ENCODE measurements at regions not wholly inside any gene's neighbourhood (a gene's known extent, or its start where the extent isn't known, plus 50 kb on each side); places are given as distances from the start of the nearest gene placed in this dataset.

DNA sequence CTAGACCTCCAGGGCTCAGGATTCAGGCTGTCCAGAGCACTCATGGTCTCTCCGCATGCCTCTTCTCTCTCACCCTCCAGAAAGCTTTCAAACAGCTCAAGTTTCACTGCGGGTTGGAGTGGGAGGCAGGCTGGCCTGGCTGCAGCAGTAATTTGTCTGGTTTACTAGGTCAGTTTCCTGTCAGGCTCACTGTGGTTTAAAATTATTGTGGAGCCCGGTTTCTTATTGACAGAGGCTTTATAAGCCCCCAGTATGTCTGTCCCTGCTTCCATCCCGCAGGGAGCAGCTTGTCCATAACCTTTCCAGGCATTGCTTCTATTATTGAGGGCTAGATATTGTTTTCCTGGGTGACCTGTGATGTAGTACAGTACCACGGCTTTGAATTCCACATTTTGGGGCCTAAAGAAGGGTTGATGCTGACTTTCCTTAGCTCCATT, 235.3 kb upstream of the SORL1-AS1 start:
- H3K36me3 Mint-ChIP-seq (ENCODE audit: low read depth) = no peaks in the 10 kb centered on the region
- TF ChIP-seq, protein P1, sequence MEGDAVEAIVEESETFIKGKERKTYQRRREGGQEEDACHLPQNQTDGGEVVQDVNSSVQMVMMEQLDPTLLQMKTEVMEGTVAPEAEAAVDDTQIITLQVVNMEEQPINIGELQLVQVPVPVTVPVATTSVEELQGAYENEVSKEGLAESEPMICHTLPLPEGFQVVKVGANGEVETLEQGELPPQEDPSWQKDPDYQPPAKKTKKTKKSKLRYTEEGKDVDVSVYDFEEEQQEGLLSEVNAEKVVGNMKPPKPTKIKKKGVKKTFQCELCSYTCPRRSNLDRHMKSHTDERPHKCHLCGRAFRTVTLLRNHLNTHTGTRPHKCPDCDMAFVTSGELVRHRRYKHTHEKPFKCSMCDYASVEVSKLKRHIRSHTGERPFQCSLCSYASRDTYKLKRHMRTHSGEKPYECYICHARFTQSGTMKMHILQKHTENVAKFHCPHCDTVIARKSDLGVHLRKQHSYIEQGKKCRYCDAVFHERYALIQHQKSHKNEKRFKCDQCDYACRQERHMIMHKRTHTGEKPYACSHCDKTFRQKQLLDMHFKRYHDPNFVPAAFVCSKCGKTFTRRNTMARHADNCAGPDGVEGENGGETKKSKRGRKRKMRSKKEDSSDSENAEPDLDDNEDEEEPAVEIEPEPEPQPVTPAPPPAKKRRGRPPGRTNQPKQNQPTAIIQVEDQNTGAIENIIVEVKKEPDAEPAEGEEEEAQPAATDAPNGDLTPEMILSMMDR (IDR thresholded peaks at IDR 0.05) = no peak
- ChIA-PET CTCF (no interaction called here), POLR2A (no interaction called here)
- no peak overlapping the region for H3K27ac Mint-ChIP-seq
- intact Hi-C loops (cut with micrococcal nuclease) = no loop called here
- ATAC-seq (ENCODE audit: low read depth) (no peak), DNase-seq (no peak)
- no peaks in the 10 kb centered on the region for H3K9me3 Mint-ChIP-seq
- H3K27me3 Mint-ChIP-seq = peaks cover 20% of the 10 kb centered on the region
- no peak overlapping the region for H3K4me3 Mint-ChIP-seq
- H3K4me1 Mint-ChIP-seq = no peaks in the 10 kb centered on the region

DNA sequence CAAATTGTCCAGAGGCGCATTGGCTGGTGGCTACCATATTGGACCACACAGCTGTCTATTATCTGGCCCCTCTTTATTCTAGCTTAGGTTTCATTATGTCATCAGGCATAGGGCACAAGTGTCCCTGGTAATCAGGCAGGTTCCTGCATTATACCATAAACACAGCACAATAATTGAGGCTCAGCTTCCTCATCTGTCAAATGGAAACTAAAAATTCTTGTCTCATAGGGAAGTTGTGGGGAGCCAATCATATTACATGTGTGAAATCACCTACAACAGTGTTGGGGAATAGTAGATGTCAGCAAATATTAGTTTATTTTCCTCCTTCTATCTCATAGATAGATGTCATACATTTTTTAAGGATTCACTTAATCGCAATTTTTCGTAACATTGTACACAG, 231.0 kb upstream of the SORL1-AS1 start:
- DNase-seq (no peak), ATAC-seq (ENCODE audit: low read depth) (no peak)
- TF ChIP-seq, protein P1 (IDR thresholded peaks at IDR 0.05) = no peak
- Mint-ChIP-seq H3K36me3 (ENCODE audit: low read depth) (no peaks in the 10 kb centered on the region), H3K27me3 (peaks cover 16% of the 10 kb centered on the region), H3K9me3 (no peaks in the 10 kb centered on the region), H3K4me3 (no peak overlapping the region), H3K27ac (no peak overlapping the region), H3K4me1 (no peaks in the 10 kb centered on the region)
- ChIA-PET POLR2A (no interaction called here), CTCF (no interaction called here)
- intact Hi-C loops (cut with micrococcal nuclease) = no loop called here
